PC-9 (cell line): ENCODE measurements at regions not wholly inside any gene's neighbourhood (a gene's known extent, or its start where the extent isn't known, plus 50 kb on each side); places are given as distances from the start of the nearest gene placed in this dataset.
"Not testable (repeated sequence)": the region's sequence is repeated elsewhere in the genome, so short reads cannot be mapped to it uniquely, and the experiment has no call there.

Experiments used
- BruUV-seq: library from RNA; stranded (reverse); fragments of 400-500 nt; replicated peaks from 2 replicates; lab custom pipeline; 2021; lab: Mats Ljungman, UMichigan
- CTCF ChIA-PET: fragments of 300-600 bp; sonication (Branson Sonifier 250); formaldehyde crosslinking; loops from one replicate; lab custom pipeline; 2022; ENCODE audit warnings: antibody characterized with exemption; lab: Charles Lee
- POLR2A ChIA-PET: fragments of 300-600 bp; sonication (Branson Sonifier 250); formaldehyde crosslinking; loops from one replicate; lab custom pipeline; 2022; ENCODE audit warnings: antibody characterized with exemption; ENCODE audit not compliant: unreplicated experiment; lab: Charles Lee
- DNase-seq, 2 experiments: peaks; one replicate each; pipeline versions ENCODE4 v3.0.0 to v3.0.0-alpha.2; 2015 to 2022; ENCODE audit warnings: mixed read lengths in 1 of 2
- H2AFZ ChIP-seq: fragments of 200-600 bp; sonication (generic); 2 replicates; pipeline ENCODE4 v1.8.1; 2017; ENCODE audit warnings: antibody characterized with exemption
- H3F3A ChIP-seq: fragments of 200-600 bp; sonication (generic); 2 replicates; pipeline ENCODE4 v1.8.1; 2017; ENCODE audit warnings: antibody characterized with exemption, mild to moderate bottlenecking, low read depth; ENCODE audit not compliant: insufficient read depth
- H3K27ac ChIP-seq: fragments of 200-600 bp; sonication (generic); 2 replicates; pipeline ENCODE4 v1.6.1; 2016; ENCODE audit warnings: mixed run types
- H3K27me3 ChIP-seq: fragments of 200-600 bp; sonication (generic); 2 replicates; pipeline ENCODE4 v1.6.1; 2016; ENCODE audit warnings: low read depth, mixed run types; ENCODE audit not compliant: insufficient read depth
- H3K36me3 ChIP-seq: fragments of 200-600 bp; sonication (generic); 2 replicates; pipeline ENCODE4 v1.6.1; 2016; ENCODE audit warnings: low read depth, mixed run types
- H3K4me1 ChIP-seq: fragments of 200-600 bp; sonication (generic); replicated peaks from 2 replicates; pipeline ENCODE4 v1.6.1; 2016; ENCODE audit warnings: mixed run types; ENCODE audit not compliant: insufficient read depth
- H3K4me2 ChIP-seq: fragments of 200-600 bp; sonication (generic); 2 replicates; pipeline ENCODE4 v1.6.1; 2017; ENCODE audit warnings: mixed run types
- H3K4me3 ChIP-seq: fragments of 200-600 bp; sonication (generic); 2 replicates; pipeline ENCODE4 v1.6.1; 2016; ENCODE audit warnings: mixed run types
- H3K79me2 ChIP-seq: fragments of 200-600 bp; sonication (generic); 2 replicates; pipeline ENCODE4 v1.6.1; 2017; ENCODE audit warnings: low read depth, mixed run types
- H3K9me2 ChIP-seq: fragments of 200-600 bp; sonication (generic); 2 replicates; pipeline ENCODE4 v1.8.1; 2017; ENCODE audit warnings: mild to moderate bottlenecking; ENCODE audit not compliant: insufficient read depth
- H3K9me3 ChIP-seq: fragments of 200-600 bp; sonication (generic); 2 replicates; pipeline ENCODE4 v1.8.1; 2016; ENCODE audit warnings: low read depth; ENCODE audit not compliant: insufficient read depth
- H4K20me1 ChIP-seq: fragments of 200-600 bp; sonication (generic); 2 replicates; pipeline ENCODE4 v1.8.1; 2017; ENCODE audit not compliant: insufficient read depth
- EZH2 ChIP-seq: fragments of 200-600 bp; sonication (generic); IDR thresholded peaks from 2 replicates; pipeline ENCODE4 v1.8.0; 2017; ENCODE audit warnings: antibody characterized with exemption, low read depth
- intact Hi-C: fragments of 100-400 bp; cut with micrococcal nuclease; formaldehyde crosslinking; loops from one replicate; pipeline ENCODE4 v1.10.0; 2022; ENCODE audit not compliant: unreplicated experiment
- TF ChIP-seq, protein P1 (sequence below): fragments of 200-600 bp; sonication (generic); conservative IDR thresholded peaks from 2 replicates; pipeline ENCODE4 v1.6.1; 2017; ENCODE audit warnings: mixed run types, antibody characterized with exemption, mild to moderate bottlenecking, moderate library complexity

DNA sequence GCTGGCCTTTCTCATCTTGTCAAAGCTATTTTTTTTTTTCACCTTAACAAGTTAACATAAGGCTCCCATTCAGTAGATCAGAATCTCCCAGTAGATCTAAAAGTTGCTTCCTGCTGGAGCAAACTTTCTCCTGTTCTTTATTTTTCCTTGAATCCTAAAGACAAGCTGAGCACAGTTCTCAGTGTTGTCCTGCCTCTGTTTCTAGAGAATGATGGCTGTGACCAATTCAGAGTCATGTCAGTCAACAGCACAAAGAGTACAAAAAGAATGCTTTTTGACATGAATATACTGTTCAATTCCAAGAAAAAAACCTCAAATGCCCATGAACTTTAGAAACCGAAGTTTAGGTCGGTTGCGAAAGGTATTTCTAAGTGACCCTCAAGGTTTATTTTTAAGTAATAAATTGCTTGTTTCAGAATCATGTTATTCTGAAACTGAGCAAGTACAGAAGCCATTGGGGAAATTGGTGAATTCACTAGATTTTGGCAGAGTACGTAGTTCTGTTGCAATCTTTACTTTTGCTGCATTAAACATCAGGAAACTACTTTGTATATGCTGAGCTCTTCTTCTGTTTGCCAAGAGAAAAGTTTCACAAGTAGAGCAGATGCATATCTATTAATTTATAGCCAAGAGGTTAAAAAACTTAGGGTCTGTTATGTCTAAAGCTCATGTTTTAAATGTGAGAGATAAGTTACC lies 161.7 kb upstream of the RPS23 start:
- BruUV-seq: no TSS peak
- H3F3A ChIP-seq: no peaks in the 10 kb centered on the region
- DNase-seq: no peak
- H4K20me1 ChIP-seq: no peaks in the 10 kb centered on the region
- H3K79me2 ChIP-seq: no peaks in the 10 kb centered on the region
- ChIA-PET POLR2A (no interaction called here), CTCF (interaction anchor here (0.6 kb wide), 1 partner anchor 125 kb away, joined by 8 read pairs; no protein-coding TSS in a partner anchor)
- H3K4me3 ChIP-seq: no peak overlapping the region
- H2AFZ ChIP-seq: no peak overlapping the region
- H3K27me3 ChIP-seq: no peaks in the 10 kb centered on the region
- no peak overlapping the region for H3K27ac ChIP-seq
- intact Hi-C loops: no loop called here
- H3K4me2 ChIP-seq: no peak overlapping the region
- H3K9me3 ChIP-seq: no peaks in the 10 kb centered on the region
- H3K36me3 ChIP-seq: no peaks in the 10 kb centered on the region
- no peaks in the 10 kb centered on the region for H3K4me1 ChIP-seq
- no peaks in the 10 kb centered on the region for H3K9me2 ChIP-seq
- TF ChIP-seq EZH2: no peak
- TF ChIP-seq, protein P1, sequence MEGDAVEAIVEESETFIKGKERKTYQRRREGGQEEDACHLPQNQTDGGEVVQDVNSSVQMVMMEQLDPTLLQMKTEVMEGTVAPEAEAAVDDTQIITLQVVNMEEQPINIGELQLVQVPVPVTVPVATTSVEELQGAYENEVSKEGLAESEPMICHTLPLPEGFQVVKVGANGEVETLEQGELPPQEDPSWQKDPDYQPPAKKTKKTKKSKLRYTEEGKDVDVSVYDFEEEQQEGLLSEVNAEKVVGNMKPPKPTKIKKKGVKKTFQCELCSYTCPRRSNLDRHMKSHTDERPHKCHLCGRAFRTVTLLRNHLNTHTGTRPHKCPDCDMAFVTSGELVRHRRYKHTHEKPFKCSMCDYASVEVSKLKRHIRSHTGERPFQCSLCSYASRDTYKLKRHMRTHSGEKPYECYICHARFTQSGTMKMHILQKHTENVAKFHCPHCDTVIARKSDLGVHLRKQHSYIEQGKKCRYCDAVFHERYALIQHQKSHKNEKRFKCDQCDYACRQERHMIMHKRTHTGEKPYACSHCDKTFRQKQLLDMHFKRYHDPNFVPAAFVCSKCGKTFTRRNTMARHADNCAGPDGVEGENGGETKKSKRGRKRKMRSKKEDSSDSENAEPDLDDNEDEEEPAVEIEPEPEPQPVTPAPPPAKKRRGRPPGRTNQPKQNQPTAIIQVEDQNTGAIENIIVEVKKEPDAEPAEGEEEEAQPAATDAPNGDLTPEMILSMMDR: no peak

DNA sequence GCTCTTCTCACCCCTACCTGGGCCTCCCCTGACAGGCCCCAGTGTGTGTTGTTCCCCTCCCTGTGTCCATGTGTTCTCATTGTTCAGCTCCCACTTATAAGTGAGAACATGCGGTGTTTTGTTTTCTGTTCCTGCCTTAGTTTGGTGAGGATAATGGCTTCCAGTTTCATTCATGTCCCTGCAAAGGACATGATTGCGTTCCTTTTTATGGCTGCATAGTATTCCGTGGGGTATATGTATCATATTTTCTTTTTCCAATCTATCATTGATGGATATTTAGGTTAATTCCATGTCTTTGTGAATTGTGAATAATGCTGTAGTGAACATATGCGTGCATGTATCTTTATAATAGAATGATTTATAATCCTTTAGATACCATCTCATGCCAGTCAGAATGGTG lies 159.4 kb upstream of the RPS23 start:
- intact Hi-C loops, H3K4me3 ChIP-seq, H3F3A ChIP-seq, BruUV-seq, H4K20me1 ChIP-seq, CTCF ChIA-PET, H3K4me2 ChIP-seq, H3K79me2 ChIP-seq, H3K9me3 ChIP-seq, H3K27me3 ChIP-seq, DNase-seq, H2AFZ ChIP-seq, H3K4me1 ChIP-seq, H3K9me2 ChIP-seq, H3K36me3 ChIP-seq, H3K27ac ChIP-seq, POLR2A ChIA-PET: not testable (repeated sequence)

DNA sequence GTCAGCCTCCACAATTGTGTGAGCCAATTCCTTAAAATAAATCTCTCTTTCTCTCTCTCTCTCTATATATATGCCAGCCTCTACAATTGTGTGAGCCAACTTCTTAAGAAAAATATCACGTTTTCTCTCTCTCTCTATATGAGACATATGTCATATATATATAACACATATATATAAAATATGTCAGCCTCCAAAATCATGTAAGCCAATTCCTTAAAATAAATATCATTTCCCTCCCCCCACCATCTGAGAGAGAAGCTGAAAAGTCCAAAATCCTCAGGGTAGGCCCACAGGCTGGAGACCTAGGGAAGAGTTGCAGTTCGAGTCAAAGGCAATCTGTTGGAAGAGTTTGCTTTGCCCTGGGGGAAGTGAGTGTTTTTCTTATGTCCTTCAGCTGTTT lies 158.1 kb upstream of the RPS23 start:
- no peak overlapping the region for H3K4me3 ChIP-seq
- no TSS peak for BruUV-seq
- DNase-seq: no peak
- no peaks in the 10 kb centered on the region for H3K27me3 ChIP-seq
- H4K20me1 ChIP-seq: no peaks in the 10 kb centered on the region
- H3K4me2 ChIP-seq: no peak overlapping the region
- intact Hi-C loops: no loop called here
- no peaks in the 10 kb centered on the region for H3F3A ChIP-seq
- no peak overlapping the region for H3K27ac ChIP-seq
- no peaks in the 10 kb centered on the region for H3K79me2 ChIP-seq
- H3K36me3 ChIP-seq: no peaks in the 10 kb centered on the region
- no peaks in the 10 kb centered on the region for H3K9me3 ChIP-seq
- H3K4me1 ChIP-seq: no peaks in the 10 kb centered on the region
- H3K9me2 ChIP-seq: no peaks in the 10 kb centered on the region
- POLR2A ChIA-PET: interaction anchor here (0.7 kb wide), 1 partner anchor 12 kb away, joined by 3 read pairs; no protein-coding TSS in a partner anchor
- no peak overlapping the region for H2AFZ ChIP-seq
- CTCF ChIA-PET: no interaction called here
- TF ChIP-seq, protein P1: no peak
- no peak for TF ChIP-seq EZH2

DNA sequence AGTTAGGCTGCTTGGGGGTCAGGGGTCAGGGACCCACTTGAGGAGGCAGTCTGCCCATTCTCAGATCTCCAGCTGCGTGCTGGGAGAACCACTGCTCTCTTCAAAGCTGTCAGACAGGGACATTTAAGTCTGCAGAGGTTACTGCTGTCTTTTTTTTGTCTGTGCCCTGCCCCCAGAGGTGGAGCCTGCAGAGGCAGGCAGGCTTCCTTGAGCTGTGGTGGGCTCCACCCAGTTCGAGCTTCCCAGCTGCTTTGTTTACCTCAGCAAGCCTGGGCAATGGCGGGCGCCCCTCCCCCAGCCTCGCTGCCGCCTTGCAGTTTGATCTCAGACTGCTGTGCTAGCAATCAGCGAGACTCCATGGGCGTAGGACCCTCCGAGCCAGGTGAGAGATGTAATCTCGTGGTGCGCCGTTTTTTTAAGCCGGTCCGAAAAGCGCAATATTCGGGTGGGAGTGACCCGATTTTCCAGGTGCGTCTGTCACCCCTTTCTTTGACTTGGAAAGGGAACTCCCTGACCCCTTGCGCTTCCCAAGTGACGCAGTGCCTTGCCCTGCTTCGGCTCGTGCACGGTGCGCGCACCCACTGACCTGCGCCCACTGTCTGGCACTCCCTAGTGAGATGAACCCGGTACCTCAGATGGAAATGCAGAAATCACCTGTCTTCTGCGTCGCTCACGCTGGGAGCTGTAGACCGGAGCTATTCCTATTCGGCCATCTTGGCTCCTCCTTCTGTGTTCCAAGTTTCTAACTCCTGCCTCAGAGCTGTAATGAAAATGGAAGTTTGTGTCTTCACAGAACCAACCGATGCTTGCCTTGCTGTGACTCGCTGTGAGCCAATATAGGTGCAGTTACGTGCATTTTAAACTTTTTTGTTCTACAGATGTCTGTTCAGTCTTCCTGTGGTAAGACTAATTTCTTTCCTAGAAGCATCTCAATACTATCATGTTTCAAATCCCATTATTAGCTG lies 156.8 kb upstream of the RPS23 start:
- H3K9me2 ChIP-seq, H3F3A ChIP-seq, H3K9me3 ChIP-seq, intact Hi-C loops, H3K4me1 ChIP-seq, CTCF ChIA-PET, H3K4me2 ChIP-seq, H3K27me3 ChIP-seq, H3K36me3 ChIP-seq, H4K20me1 ChIP-seq, H3K4me3 ChIP-seq, H3K27ac ChIP-seq, H3K79me2 ChIP-seq, DNase-seq, BruUV-seq, H2AFZ ChIP-seq: not testable (repeated sequence)
- POLR2A ChIA-PET: interaction anchor here (0.7 kb wide), 1 partner anchor 11 kb away, joined by 3 read pairs; no protein-coding TSS in a partner anchor
